Common myeloid progenitor, CD34-positive (primary cell): ENCODE measurements at regions not wholly inside any gene's neighbourhood (a gene's known extent, or its start where the extent isn't known, plus 50 kb on each side); places are given as distances from the start of the nearest gene placed in this dataset.
A peak's percentile ranks its signal among the peaks of the same experiment; 100 is the strongest.

Experiments
- CTCF ChIA-PET: fragments of 350-600 bp; sonication (Branson Sonifier 250); formaldehyde crosslinking; loops from one replicate; lab custom pipeline; 2021; ENCODE audit warnings: antibody characterized with exemption; lab: Charles Lee
- POLR2A ChIA-PET: fragments of 350-600 bp; sonication (Branson Sonifier 250); formaldehyde crosslinking; loops from one replicate; lab custom pipeline; 2021; ENCODE audit warnings: antibody characterized with exemption; lab: Charles Lee
- DNase-seq, 3 donors: peaks; one replicate each; pipeline versions ENCODE4 v3.0.0 to v3.0.0-alpha.2; 2013
- H3K27ac ChIP-seq, 2 experiments: 1 replicate in 1 of 2; 2 replicates in 1 of 2; pipeline ENCODE4 v1.7.0; 2013; ENCODE audit warnings: inconsistent platforms in 2 of 2, low read length in 2 of 2, mild to moderate bottlenecking in 2 of 2, low read depth in 1 of 2, moderate library complexity in 1 of 2; ENCODE audit not compliant: severe bottlenecking in 2 of 2, insufficient read depth in 1 of 2, poor library complexity in 1 of 2
- H3K27me3 ChIP-seq, 5 experiments: replicated peaks in 2 of 5; 1 replicate in 3 of 5; 2 replicates in 2 of 5; pipeline versions ENCODE4 v1.6.1 to v1.7.0; 2013; ENCODE audit warnings: low read length in 4 of 5, mild to moderate bottlenecking in 2 of 5, moderate library complexity in 2 of 5, inconsistent platforms in 1 of 5; ENCODE audit not compliant: insufficient read depth in 5 of 5, control insufficient read depth in 4 of 5
- H3K36me3 ChIP-seq, 4 experiments: 1 replicate in 2 of 4; 2 replicates in 2 of 4; pipeline versions ENCODE4 v1.6.1 to v1.7.0; 2013; ENCODE audit warnings: low read length in 3 of 4, control low read depth in 1 of 4, mild to moderate bottlenecking in 1 of 4; ENCODE audit not compliant: control insufficient read depth in 4 of 4, insufficient read depth in 4 of 4
- H3K4me1 ChIP-seq, 4 experiments: 1 replicate in 3 of 4; 2 replicates in 1 of 4; pipeline versions ENCODE4 v1.6.1 to v1.7.1; 2013; ENCODE audit warnings: low read length in 3 of 4, mild to moderate bottlenecking in 3 of 4, control low read depth in 1 of 4, inconsistent platforms in 1 of 4, moderate library complexity in 1 of 4; ENCODE audit not compliant: control insufficient read depth in 4 of 4, insufficient read depth in 4 of 4; ENCODE audit errors: control extremely low read depth in 1 of 4
- H3K4me3 ChIP-seq, 7 experiments: 1 replicate in 4 of 7; 2 replicates in 3 of 7; pipeline versions ENCODE4 v1.5.1 to v1.7.0; 2013; ENCODE audit warnings: mild to moderate bottlenecking in 7 of 7, low read length in 6 of 7, moderate library complexity in 6 of 7, inconsistent platforms in 2 of 7, low read depth in 2 of 7, control low read depth in 1 of 7; ENCODE audit not compliant: insufficient read depth in 4 of 7, control insufficient read depth in 1 of 7; ENCODE audit errors: extremely low read depth in 1 of 7
- H3K9me3 ChIP-seq, 5 experiments: 1 replicate in 4 of 5; 2 replicates in 1 of 5; pipeline versions ENCODE4 v1.6.1 to v1.7.1; 2013; ENCODE audit warnings: low read length in 4 of 5, mild to moderate bottlenecking in 2 of 5, inconsistent platforms in 1 of 5, low read depth in 1 of 5, moderate library complexity in 1 of 5; ENCODE audit not compliant: control insufficient read depth in 4 of 5, insufficient read depth in 2 of 5; ENCODE audit errors: control extremely low read depth in 1 of 5
- WGBS: methylation state at CpG from one replicate; pipeline ENCODE4 v1.1.5; 2013; ENCODE audit not compliant: insufficient coverage; 5-methylcytosine and 5-hydroxymethylcytosine counted together

- Histone ChIP-seq H3K27ac (no peak overlapping the region), H3K36me3 (no peaks in the 10 kb centered on the region), H3K9me3 (no peaks in the 10 kb centered on the region), H3K4me1 (no peaks in the 10 kb centered on the region), H3K27me3 (no peaks in the 10 kb centered on the region), H3K4me3 (no peak overlapping the region)
- no peak for DNase-seq
- 98% methylated on average over 5 of the region's 6 CpGs for WGBS
- ChIA-PET CTCF (interaction anchor here (1.3 kb wide), 1 partner anchor 13 kb away, joined by 4 read pairs; no protein-coding TSS in a partner anchor), POLR2A (no interaction called here)
These were observed 103.4 kb upstream of the CWC22 start for GRCh38 chr2:180110469-180110868.

GRCh38 chr2:180101846-180102245 is 94.7 kb upstream of the CWC22 start:
- ChIA-PET POLR2A (no interaction called here), CTCF (no interaction called here)
- Histone ChIP-seq H3K4me1 (no peaks in the 10 kb centered on the region), H3K36me3 (no peaks in the 10 kb centered on the region), H3K9me3 (no peaks in the 10 kb centered on the region), H3K27ac (no peak overlapping the region), H3K27me3 (no peaks in the 10 kb centered on the region), H3K4me3 (no peak overlapping the region)
- DNase-seq, result no peak
- no CpG with 5 or more reads among the region's 1 CpG for WGBS

GRCh38 chr2:180099308-180099707 is 92.2 kb upstream of the CWC22 start:
- 80% methylated on average over 1 of the region's 4 CpGs for WGBS
- no peak overlapping the region for H3K27ac ChIP-seq
- H3K27me3 ChIP-seq, result no peaks in the 10 kb centered on the region
- no peaks in the 10 kb centered on the region for H3K36me3 ChIP-seq
- H3K4me3 ChIP-seq, result no peak overlapping the region
- ChIA-PET CTCF (no interaction called here), POLR2A (no interaction called here)
- no peak for DNase-seq
- H3K4me1 ChIP-seq, result no peaks in the 10 kb centered on the region
- no peaks in the 10 kb centered on the region for H3K9me3 ChIP-seq

- Histone ChIP-seq H3K4me1 (no peaks in the 10 kb centered on the region), H3K27ac (no peak overlapping the region), H3K4me3 (no peak overlapping the region), H3K36me3 (no peaks in the 10 kb centered on the region), H3K9me3 (peaks cover 0 to 9% (median 0%) of the 10 kb centered on the region in 5 experiments), H3K27me3 (no peaks in the 10 kb centered on the region)
- CTCF ChIA-PET, result no interaction called here
- POLR2A ChIA-PET, result no interaction called here
- no peak for DNase-seq
These were observed 78.0 kb upstream of the CWC22 start for GRCh38 chr2:180085144-180085543.

- DNase-seq, result peak; percentile 13 to 36 (median 31)
- H3K27me3 ChIP-seq, result no peaks in the 10 kb centered on the region
- CTCF ChIA-PET, result interaction anchor here (0.7 to 1.5 kb wide), 9 partner anchors 11 to 239 kb away, joined by 3 to 7 read pairs (median 3); partner anchors contain the start of gene CWC22
- no peak overlapping the region for H3K4me3 ChIP-seq
- H3K27ac ChIP-seq, result no peak overlapping the region
- H3K9me3 ChIP-seq, result peaks cover 0 to 9% (median 0%) of the 10 kb centered on the region in 5 experiments
- POLR2A ChIA-PET, result no interaction called here
- WGBS, result no CpG with 5 or more reads among the region's 3 CpGs
- no peaks in the 10 kb centered on the region for H3K36me3 ChIP-seq
- no peaks in the 10 kb centered on the region for H3K4me1 ChIP-seq
These were observed 70.3 kb upstream of the CWC22 start for GRCh38 chr2:180077295-180077906.

- WGBS, result 95% methylated on average over 4 of the region's 4 CpGs
- H3K4me3 ChIP-seq, result no peak overlapping the region
- no peaks in the 10 kb centered on the region for H3K36me3 ChIP-seq
- H3K27me3 ChIP-seq, result no peaks in the 10 kb centered on the region
- CTCF ChIA-PET, result interaction anchor here (0.7 to 1.5 kb wide), 8 partner anchors 11 to 229 kb away, joined by 3 to 4 read pairs (median 3); no protein-coding TSS in a partner anchor
- POLR2A ChIA-PET, result no interaction called here
- no peak overlapping the region for H3K27ac ChIP-seq
- no peak for DNase-seq
- peaks cover 0 to 1% (median 0%) of the 10 kb centered on the region in 5 experiments for H3K9me3 ChIP-seq
- H3K4me1 ChIP-seq, result no peaks in the 10 kb centered on the region
These were observed 68.8 kb upstream of the CWC22 start for GRCh38 chr2:180075870-180076269.

- Histone ChIP-seq H3K4me3 (no peak overlapping the region), H3K27ac (no peak overlapping the region), H3K4me1 (no peaks in the 10 kb centered on the region), H3K9me3 (peaks cover 0 to 12% (median 6%) of the 10 kb centered on the region in 5 experiments), H3K27me3 (no peaks in the 10 kb centered on the region), H3K36me3 (no peaks in the 10 kb centered on the region)
- CTCF ChIA-PET, result no interaction called here
- no peak for DNase-seq
- POLR2A ChIA-PET, result no interaction called here
- 100% methylated on average over 3 of the region's 3 CpGs for whole genome bisulfite sequencing
These were observed 64.7 kb upstream of the CWC22 start for GRCh38 chr2:180071797-180072196.
